ENCODE measurements at regions not wholly inside any gene's neighbourhood (a gene's known extent, or its start where the extent isn't known, plus 50 kb on each side); places are given as distances from the start of the nearest gene placed in this dataset.

GRCh38 chr2:59259913-59260312 lies 1018.8 kb upstream of the FANCL start (continued):
- TF ChIP-seq MAX (IDR thresholded peaks at IDR 0.05) (no peak), RNF2 (IDR thresholded peaks at IDR 0.05; ENCODE audit: borderline replicate concordance, low read depth, low read length, missing control alignments, poor library complexity, severe bottlenecking) (no peak), E2F6 (IDR thresholded peaks at IDR 0.05) (no peak), ASH2L (IDR thresholded peaks at IDR 0.05; ENCODE audit: low read length) (no peak), ATF3 (IDR thresholded peaks at IDR 0.05; ENCODE audit: insufficient read depth, low read depth, low read length) (no peak), RBBP5 (IDR thresholded peaks at IDR 0.05; ENCODE audit: borderline replicate concordance, low read depth, low read length) (no peak), SP1 (IDR thresholded peaks at IDR 0.05; ENCODE audit: low read depth, low read length) (no peak), POLR2A (IDR thresholded peaks at IDR 0.05; ENCODE audit: control extremely low read depth in 1 of 2, low read depth in 2 of 2, low read length in 2 of 2) (no peak)
